Neuronal stem cell (in vitro differentiated cells): ENCODE measurements at regions not wholly inside any gene's neighbourhood (a gene's known extent, or its start where the extent isn't known, plus 50 kb on each side); places are given as distances from the start of the nearest gene placed in this dataset.
A peak's percentile ranks its signal among the peaks of the same experiment; 100 is the strongest.

ENCODE experiments used
- DNase-seq: peaks from one replicate; pipeline ENCODE4 v3.0.0-alpha.2; 2013; ENCODE audit warnings: low spot score
- H2AFZ ChIP-seq: one replicate; pipeline ENCODE4 v1.6.1; 2013; ENCODE audit warnings: mild to moderate bottlenecking, low read length, inconsistent platforms
- H2AK5ac ChIP-seq: 2 replicates; pipeline ENCODE4 v1.6.1; 2013; ENCODE audit warnings: low read depth, mild to moderate bottlenecking, inconsistent platforms, low read length, moderate library complexity, mixed read lengths
- H2BK120ac ChIP-seq: 2 replicates; pipeline ENCODE4 v1.6.1; 2013; ENCODE audit warnings: low read depth, mild to moderate bottlenecking, inconsistent platforms, low read length, moderate library complexity, mixed read lengths
- H2BK12ac ChIP-seq: one replicate; pipeline ENCODE4 v1.6.1; 2013; ENCODE audit warnings: low read length, inconsistent platforms
- H2BK15ac ChIP-seq: 2 replicates; pipeline ENCODE4 v1.6.1; 2013; ENCODE audit warnings: mild to moderate bottlenecking, low read length, inconsistent platforms, mixed read lengths
- H2BK5ac ChIP-seq: one replicate; pipeline ENCODE4 v1.6.1; 2013; ENCODE audit warnings: inconsistent platforms, mild to moderate bottlenecking, low read length, moderate library complexity
- H3K14ac ChIP-seq: one replicate; pipeline ENCODE4 v1.6.1; 2013; ENCODE audit warnings: low read length, inconsistent platforms
- H3K18ac ChIP-seq: 2 replicates; pipeline ENCODE4 v1.6.1; 2013; ENCODE audit warnings: low read length, inconsistent platforms
- H3K23ac ChIP-seq: 2 replicates; pipeline ENCODE4 v1.6.1; 2013; ENCODE audit warnings: low read depth, mild to moderate bottlenecking, mixed read lengths, low read length, inconsistent platforms; ENCODE audit not compliant: poor library complexity
- H3K27ac ChIP-seq: replicated peaks from 3 replicates; pipeline ENCODE4 v1.5.1; 2013; ENCODE audit warnings: low read length, inconsistent platforms
- H3K27me3 ChIP-seq, 3 experiments: 2 replicates each; pipeline ENCODE4 v1.6.1; 2013; ENCODE audit warnings: low read length in 3 of 3, mild to moderate bottlenecking in 2 of 3, inconsistent platforms in 1 of 3, low read depth in 1 of 3, mixed read lengths in 1 of 3, moderate library complexity in 1 of 3; ENCODE audit not compliant: control insufficient read depth in 3 of 3, insufficient read depth in 3 of 3
- H3K36me3 ChIP-seq, 2 donors: replicated peaks in 1 of 2; 2 replicates each; pipeline ENCODE4 v1.6.1; 2013; ENCODE audit warnings: low read length in 2 of 2; ENCODE audit not compliant: control insufficient read depth in 2 of 2, insufficient read depth in 2 of 2
- H3K4ac ChIP-seq: 2 replicates; pipeline ENCODE4 v1.6.1; 2013; ENCODE audit warnings: inconsistent platforms, mild to moderate bottlenecking, low read length, moderate library complexity
- H3K4me1 ChIP-seq, 2 donors: 1 replicate in 1 of 2; 2 replicates in 1 of 2; pipeline ENCODE4 v1.6.1; 2013; ENCODE audit warnings: low read length in 2 of 2, low read depth in 1 of 2; ENCODE audit not compliant: control insufficient read depth in 2 of 2, insufficient read depth in 1 of 2
- H3K4me2 ChIP-seq: one replicate; pipeline ENCODE4 v1.6.1; 2013; ENCODE audit warnings: mild to moderate bottlenecking, low read length, inconsistent platforms; ENCODE audit not compliant: insufficient read depth, poor library complexity, severe bottlenecking
- H3K4me3 ChIP-seq, 2 donors: 2 replicates each; pipeline ENCODE4 v1.5.1; 2013; ENCODE audit warnings: low read length in 2 of 2, mild to moderate bottlenecking in 2 of 2, inconsistent platforms in 1 of 2, moderate library complexity in 1 of 2
- H3K79me1 ChIP-seq: one replicate; pipeline ENCODE4 v1.6.1; 2013; ENCODE audit warnings: low read depth, mild to moderate bottlenecking, inconsistent platforms, low read length, moderate library complexity
- H3K9ac ChIP-seq: one replicate; pipeline ENCODE4 v1.6.1; 2013; ENCODE audit warnings: mild to moderate bottlenecking, low read depth, low read length, inconsistent platforms; ENCODE audit not compliant: poor library complexity
- H3K9me3 ChIP-seq, 2 donors: replicated peaks in 1 of 2; 2 replicates each; pipeline versions ENCODE3 to v1.6.1; 2013; ENCODE audit warnings: low read length in 2 of 2, mild to moderate bottlenecking in 2 of 2, inconsistent platforms in 1 of 2, low read depth in 1 of 2, mixed read lengths in 1 of 2, moderate library complexity in 1 of 2; ENCODE audit not compliant: control insufficient read depth in 2 of 2, insufficient read depth in 1 of 2
- H4K8ac ChIP-seq: one replicate; pipeline ENCODE4 v1.6.1; 2013; ENCODE audit warnings: low read depth, mild to moderate bottlenecking, inconsistent platforms, low read length, moderate library complexity
- H4K91ac ChIP-seq: one replicate; pipeline ENCODE4 v1.6.1; 2013; ENCODE audit warnings: low read length, low read depth, mild to moderate bottlenecking, inconsistent platforms; ENCODE audit not compliant: poor library complexity
- WGBS, 2 donors: extraction: QIAGEN DNeasy Blood & Tissue Kit; methylation state at CpG; one replicate each; pipeline ENCODE4 v1.1.7; 2013; ENCODE audit warnings: missing lambda C conversion rate in 2 of 2, mixed read lengths in 1 of 2; ENCODE audit not compliant: insufficient read length in 2 of 2, insufficient replicate concordance in 1 of 2; ENCODE audit errors: extremely low coverage in 2 of 2; 5-methylcytosine and 5-hydroxymethylcytosine counted together

DNA sequence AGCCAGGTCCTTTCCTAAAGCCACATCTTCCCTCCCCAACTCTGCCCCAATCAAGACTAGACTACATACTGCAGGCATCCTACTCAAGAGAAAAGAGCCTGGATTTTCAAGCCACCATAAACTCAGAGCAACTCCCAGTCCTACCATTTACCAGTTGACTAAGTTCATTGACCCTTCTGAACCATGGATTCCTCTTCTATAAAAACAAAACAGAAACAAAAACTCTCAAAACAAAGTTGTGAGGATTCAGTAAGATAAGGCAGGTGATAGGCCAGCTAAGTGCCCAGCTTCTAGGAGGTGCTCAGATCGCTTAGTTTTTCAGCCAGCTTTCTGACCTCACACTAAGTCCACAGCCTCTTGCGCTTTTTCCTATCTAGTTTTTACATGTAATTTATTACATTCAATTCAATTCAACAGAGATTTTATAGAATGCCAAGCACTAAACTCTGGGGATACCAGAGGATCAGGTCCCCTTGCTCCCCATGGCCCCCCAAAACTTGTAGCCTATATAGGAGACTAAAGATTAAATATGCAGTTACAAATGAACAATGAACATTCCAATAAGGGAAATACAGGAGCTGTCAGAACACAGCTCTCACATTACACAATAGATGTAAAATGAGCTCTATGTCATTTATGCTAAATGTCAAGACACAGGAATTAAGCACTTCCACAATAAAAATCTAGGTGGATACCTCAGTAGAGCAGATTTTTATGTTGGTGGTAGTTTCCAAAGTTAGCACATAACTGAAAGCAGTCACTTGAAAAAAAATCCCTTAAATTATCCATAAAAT lies 104.5 kb upstream of the EGLN3 start:
- Histone ChIP-seq H3K27ac (no peak overlapping the region), H3K4me2 (no peak overlapping the region), H3K23ac (no peak overlapping the region), H3K9ac (no peak overlapping the region), H3K27me3 (peaks cover 0 to 22% (median 0%) of the 10 kb centered on the region in 3 experiments), H3K18ac (no peak overlapping the region), H3K4ac (no peak overlapping the region), H2AFZ (no peak overlapping the region), H3K36me3 (no peaks in the 10 kb centered on the region), H2BK5ac (no peak overlapping the region), H2BK12ac (no peak overlapping the region), H3K4me1 (peaks cover 0 to 3% of the 10 kb centered on the region in 2 donors), H2BK15ac (no peak overlapping the region), H4K8ac (no peak overlapping the region), H3K79me1 (no peaks in the 10 kb centered on the region), H2AK5ac (no peak overlapping the region), H3K4me3 (no peak overlapping the region), H4K91ac (no peak overlapping the region), H3K9me3 (no peaks in the 10 kb centered on the region), H3K14ac (no peak overlapping the region), H2BK120ac (no peak overlapping the region)
- DNase-seq, result no peak
- WGBS, 2 donors, result no CpG with 5 or more reads among the region's 2 CpGs

DNA sequence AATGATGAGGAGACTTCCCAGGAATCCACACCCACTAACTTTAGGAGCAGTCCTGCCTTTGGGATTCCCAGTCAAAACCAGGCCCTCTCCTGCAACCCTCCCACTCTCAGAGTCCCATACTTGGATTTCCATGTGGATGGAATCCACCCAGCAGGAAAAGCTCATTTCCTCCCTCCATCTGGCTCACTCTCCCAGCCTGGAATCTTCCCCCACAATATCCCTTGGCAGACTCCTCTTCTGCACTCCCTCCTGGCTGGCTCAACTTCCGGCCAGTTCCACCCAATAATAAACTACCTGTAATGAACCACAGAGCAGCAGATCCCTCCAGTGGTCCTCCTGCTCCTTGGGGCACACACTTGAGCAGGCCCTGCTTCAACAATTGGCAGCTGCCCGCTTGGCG lies 102.8 kb upstream of the EGLN3 start:
- no peaks in the 10 kb centered on the region for H3K9me3 ChIP-seq
- H4K8ac ChIP-seq, result no peak overlapping the region
- no peak overlapping the region for H3K23ac ChIP-seq
- H3K4me2 ChIP-seq, result no peak overlapping the region
- no peaks in the 10 kb centered on the region for H3K36me3 ChIP-seq
- no peak overlapping the region for H4K91ac ChIP-seq
- no peaks in the 10 kb centered on the region for H3K4me1 ChIP-seq
- H2BK120ac ChIP-seq, result no peak overlapping the region
- DNase-seq, result no peak
- H2BK5ac ChIP-seq, result no peak overlapping the region
- no CpG with 5 or more reads among the region's 3 CpGs for WGBS, 2 donors
- H3K4ac ChIP-seq, result no peak overlapping the region
- no peak overlapping the region for H3K9ac ChIP-seq
- no peak overlapping the region for H3K27ac ChIP-seq
- no peak overlapping the region for H2BK12ac ChIP-seq
- peaks cover 0 to 6% (median 0%) of the 10 kb centered on the region in 3 experiments for H3K27me3 ChIP-seq
- H2AK5ac ChIP-seq, result no peak overlapping the region
- no peak overlapping the region for H3K18ac ChIP-seq
- H2AFZ ChIP-seq, result no peak overlapping the region
- no peaks in the 10 kb centered on the region for H3K79me1 ChIP-seq
- no peak overlapping the region for H2BK15ac ChIP-seq
- no peak overlapping the region for H3K4me3 ChIP-seq
- H3K14ac ChIP-seq, result no peak overlapping the region

DNA sequence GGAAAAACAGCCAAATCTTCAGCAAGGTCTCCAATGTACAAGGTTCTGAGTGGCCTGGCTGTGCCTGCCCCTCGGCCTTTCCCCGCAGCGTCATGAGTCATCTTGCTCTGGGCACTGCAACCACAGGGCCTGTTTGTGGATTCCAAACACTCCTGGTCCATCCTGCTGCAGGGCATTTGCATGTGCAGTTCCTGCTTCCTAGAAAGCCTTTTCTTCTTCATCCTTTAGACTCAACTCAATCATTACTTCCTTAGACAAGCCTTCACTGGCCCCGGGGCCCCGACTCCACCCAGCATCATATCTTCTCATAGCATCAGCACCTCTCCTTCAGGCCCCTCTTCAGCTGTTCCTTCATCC lies 101.8 kb upstream of the EGLN3 start:
- Histone ChIP-seq H4K91ac (no peak overlapping the region), H3K4ac (no peak overlapping the region), H3K4me2 (no peak overlapping the region), H2AFZ (no peak overlapping the region), H2AK5ac (no peak overlapping the region), H3K79me1 (no peaks in the 10 kb centered on the region), H3K4me3 (no peak overlapping the region), H3K27ac (no peak overlapping the region), H3K9me3 (no peaks in the 10 kb centered on the region), H3K36me3 (no peaks in the 10 kb centered on the region), H3K27me3 (no peaks in the 10 kb centered on the region), H3K4me1 (no peaks in the 10 kb centered on the region), H3K14ac (peak overlapping the region; percentile 5), H2BK5ac (no peak overlapping the region), H2BK120ac (no peak overlapping the region), H2BK15ac (no peak overlapping the region), H3K9ac (no peak overlapping the region), H2BK12ac (no peak overlapping the region), H4K8ac (no peak overlapping the region), H3K18ac (no peak overlapping the region), H3K23ac (no peak overlapping the region)
- no CpG with 5 or more reads among the region's 5 CpGs for WGBS, 2 donors
- DNase-seq, result no peak

DNA sequence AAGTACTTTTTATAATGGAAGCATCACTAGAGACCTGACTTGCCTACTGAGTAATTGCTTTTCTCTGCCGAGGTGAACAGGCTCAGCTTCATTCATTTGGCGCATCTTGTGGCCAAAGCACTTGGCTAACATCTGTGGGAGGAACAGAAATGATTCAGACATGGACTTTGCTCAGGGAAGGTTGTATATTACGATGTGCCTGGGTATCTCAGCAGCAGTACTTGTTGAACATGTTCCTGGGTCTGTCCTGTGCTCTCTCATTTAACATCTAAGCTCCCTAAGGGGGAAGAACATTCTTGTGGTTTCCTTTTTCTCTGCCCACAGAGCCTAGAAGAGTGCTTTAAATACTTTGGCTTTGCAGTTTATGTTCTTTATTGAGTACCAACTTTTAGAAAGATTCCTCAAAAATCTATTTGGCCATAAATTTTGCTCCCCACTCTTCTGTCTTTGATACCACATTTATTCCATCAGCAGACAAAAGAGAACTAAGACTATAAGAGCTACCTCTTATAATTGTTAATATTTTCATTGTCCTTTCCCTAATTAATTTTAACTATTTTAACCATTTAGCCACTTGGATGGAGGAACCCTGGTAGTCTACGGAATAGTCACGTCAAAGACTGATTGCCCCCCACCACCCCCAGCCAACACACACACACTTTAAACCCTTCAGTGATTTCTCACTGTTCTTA lies 101.2 kb upstream of the EGLN3 start:
- Histone ChIP-seq H3K27ac (no peak overlapping the region), H2AFZ (no peak overlapping the region), H3K36me3 (no peaks in the 10 kb centered on the region), H3K4me3 (no peak overlapping the region), H3K23ac (no peak overlapping the region), H3K79me1 (no peaks in the 10 kb centered on the region), H2BK15ac (no peak overlapping the region), H3K4me1 (no peaks in the 10 kb centered on the region), H4K91ac (no peak overlapping the region), H2BK12ac (no peak overlapping the region), H3K27me3 (no peaks in the 10 kb centered on the region), H3K9me3 (no peaks in the 10 kb centered on the region), H3K18ac (no peak overlapping the region), H2BK120ac (no peak overlapping the region), H3K9ac (no peak overlapping the region), H2BK5ac (no peak overlapping the region), H3K14ac (peak overlapping the region; percentile 5), H3K4ac (no peak overlapping the region), H3K4me2 (no peak overlapping the region), H2AK5ac (no peak overlapping the region), H4K8ac (no peak overlapping the region)
- WGBS, 2 donors, result no CpG with 5 or more reads among the region's 5 CpGs
- DNase-seq, result no peak
